Suprapubic skin (tissue), 4 donors: ENCODE measurements at regions not wholly inside any gene's neighbourhood (a gene's known extent, or its start where the extent isn't known, plus 50 kb on each side); places are given as distances from the start of the nearest gene placed in this dataset.

Source experiments
- CTCF ChIP-seq, 2 donors: fragments of 200-600 bp in 1 of 2; fragments of 450-650 bp in 1 of 2; sonication (generic) in 1 of 2; IDR thresholded peaks; one replicate each; pipeline ENCODE4 v1.5.1; 2016 to 2019; ENCODE audit warnings: antibody characterized with exemption in 2 of 2, mild to moderate bottlenecking in 1 of 2, moderate library complexity in 1 of 2
- EP300 ChIP-seq: sonication (generic); formaldehyde crosslinking; IDR thresholded peaks from one replicate; pipeline ENCODE4 v1.6.1; 2017; ENCODE audit warnings: antibody characterized with exemption
- POLR2AphosphoS5 ChIP-seq, 3 donors: sonication (generic); formaldehyde crosslinking; IDR thresholded peaks; one replicate each; pipeline ENCODE4 v1.6.1; 2017; ENCODE audit warnings: antibody characterized with exemption in 3 of 3

DNA sequence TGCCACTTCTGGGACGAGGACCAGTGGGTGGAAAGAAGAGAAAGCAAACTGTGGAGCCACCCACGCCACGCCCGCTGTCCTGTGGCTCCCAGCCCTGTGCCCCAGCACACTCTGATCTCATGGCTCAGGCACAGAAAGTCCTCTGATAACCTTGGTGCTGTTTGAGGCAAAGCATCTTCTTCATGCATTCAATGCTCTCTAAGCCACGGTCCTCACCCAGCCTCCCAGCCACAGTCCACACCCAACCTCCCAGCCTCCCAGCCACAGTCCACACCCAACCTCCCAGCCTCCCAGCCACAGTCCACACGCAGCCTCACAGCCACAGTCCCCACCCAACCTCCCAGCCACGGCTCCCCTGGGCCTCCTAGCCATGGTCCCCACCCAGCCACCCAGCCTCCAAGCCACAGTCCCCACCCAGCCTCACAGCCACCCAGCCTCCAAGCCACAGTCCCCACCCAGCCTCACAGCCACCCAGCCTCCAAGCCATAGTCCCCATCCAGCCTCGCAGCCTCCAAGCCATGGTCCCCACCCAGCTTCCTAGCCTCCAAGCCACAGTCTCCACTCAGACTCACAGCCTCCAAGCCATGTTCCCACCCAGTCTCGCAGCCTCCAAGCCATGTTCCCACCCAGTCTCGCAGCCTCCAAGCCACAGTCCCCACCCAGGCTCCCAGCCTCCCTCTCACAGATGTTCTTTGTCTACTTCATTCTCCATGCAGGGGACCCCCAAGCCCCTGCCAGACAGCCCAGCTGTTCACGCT is 74.9 kb downstream of the SOX1 start:
- no peak for TF ChIP-seq CTCF (IDR thresholded peaks at IDR 0.05)
- TF ChIP-seq POLR2AphosphoS5 (IDR thresholded peaks at IDR 0.05) = no peak
- no peak for TF ChIP-seq EP300
